Activated naive CD4-positive, alpha-beta T cell treated with anti-CD3 and anti-CD28 coated beads for 36 hours (primary cell): ENCODE measurements at regions not wholly inside any gene's neighbourhood (a gene's known extent, or its start where the extent isn't known, plus 50 kb on each side); places are given as distances from the start of the nearest gene placed in this dataset.
"Not testable (repeated sequence)": the region's sequence is repeated elsewhere in the genome, so short reads cannot be mapped to it uniquely, and the experiment has no call there.

Experiments
- CTCF ChIA-PET: fragments of 350-600 bp; sonication (Branson Sonifier 250); formaldehyde crosslinking; loops from one replicate; lab custom pipeline; 2021; ENCODE audit warnings: antibody characterized with exemption; lab: Charles Lee
- DNase-seq: peaks from one replicate; pipeline ENCODE4 v3.0.0-alpha.2; 2020
- H3K27ac Mint-ChIP-seq: one replicate; pipeline ENCODE4 v1.8.0; 2021; ENCODE audit warnings: mild to moderate bottlenecking, mixed read lengths
- H3K27me3 Mint-ChIP-seq: one replicate; pipeline ENCODE4 v1.8.0; 2021; ENCODE audit warnings: low read depth, mixed read lengths
- H3K36me3 Mint-ChIP-seq: one replicate; pipeline ENCODE4 v1.8.0; 2021; ENCODE audit warnings: low read depth, mixed read lengths
- H3K4me1 Mint-ChIP-seq: one replicate; pipeline ENCODE4 v1.8.0; 2021; ENCODE audit warnings: low read depth, mixed read lengths
- H3K4me3 Mint-ChIP-seq: one replicate; pipeline ENCODE4 v1.8.0; 2021; ENCODE audit warnings: mild to moderate bottlenecking, moderate library complexity, mixed read lengths
- H3K9me3 Mint-ChIP-seq: one replicate; pipeline ENCODE4 v1.8.0; 2021; ENCODE audit warnings: mixed read lengths
- intact Hi-C: fragments of 100-400 bp; cut with micrococcal nuclease; formaldehyde crosslinking; loops from one replicate; pipeline ENCODE4 v1.15.1; 2023

DNA sequence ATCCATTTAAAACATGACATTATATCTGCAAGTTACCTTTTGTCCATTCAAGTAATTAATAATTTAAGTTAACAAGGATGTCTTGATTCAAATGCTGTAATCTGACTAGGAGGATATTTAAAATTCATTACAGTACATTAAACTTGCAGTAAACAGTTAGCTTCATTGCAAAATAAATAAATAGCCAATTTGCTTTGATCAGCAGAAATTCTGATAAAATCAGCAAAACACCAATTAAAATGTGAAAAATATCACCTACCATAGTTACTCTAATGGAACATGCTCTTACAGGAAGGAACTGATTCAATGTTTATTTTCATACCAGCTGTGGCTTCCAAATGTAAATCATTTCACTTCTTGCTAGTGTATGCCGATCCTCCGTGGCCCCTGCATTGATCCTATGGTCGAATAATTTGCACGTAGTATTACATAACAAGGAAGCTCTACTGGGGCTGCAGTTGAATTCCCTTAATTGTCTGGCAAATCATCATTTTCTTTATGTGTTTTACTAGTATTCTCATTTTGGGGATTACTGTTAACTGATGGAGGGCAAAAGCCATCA lies 150.7 kb downstream of the FOXB1 start:
- no peak overlapping the region for H3K4me3 Mint-ChIP-seq
- CTCF ChIA-PET, result no interaction called here
- H3K27ac Mint-ChIP-seq, result no peak overlapping the region
- H3K36me3 Mint-ChIP-seq, result no peaks in the 10 kb centered on the region
- peaks cover 3% of the 10 kb centered on the region for H3K4me1 Mint-ChIP-seq
- H3K27me3 Mint-ChIP-seq, result peaks cover 14% of the 10 kb centered on the region
- H3K9me3 Mint-ChIP-seq, result no peaks in the 10 kb centered on the region
- no peak for DNase-seq
- intact Hi-C loops, result no loop called here

DNA sequence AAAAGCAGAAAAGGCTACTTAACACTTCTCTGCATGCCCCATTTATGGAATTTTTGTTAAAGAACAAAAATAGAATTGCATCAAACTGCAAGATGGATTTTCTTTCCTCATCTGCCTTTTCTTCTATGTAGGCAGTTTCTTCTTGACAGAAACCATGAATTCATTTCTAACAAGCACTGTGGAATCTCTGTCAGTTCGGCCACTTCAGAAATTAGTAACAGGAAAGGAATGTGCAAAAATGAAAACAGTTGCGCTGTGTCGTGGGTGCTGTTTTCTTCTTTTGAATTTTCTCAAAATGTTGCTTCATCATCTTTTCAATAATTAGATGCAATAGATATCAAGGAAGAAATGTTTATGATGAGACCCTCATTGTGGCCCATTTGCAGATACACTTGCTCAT lies 151.6 kb downstream of the FOXB1 start:
- no peak overlapping the region for H3K4me3 Mint-ChIP-seq
- no peak overlapping the region for H3K27ac Mint-ChIP-seq
- peak; percentile 4 for DNase-seq
- H3K9me3 Mint-ChIP-seq, result no peaks in the 10 kb centered on the region
- CTCF ChIA-PET, result no interaction called here
- peaks cover 3% of the 10 kb centered on the region for H3K4me1 Mint-ChIP-seq
- peaks cover 14% of the 10 kb centered on the region for H3K27me3 Mint-ChIP-seq
- no peaks in the 10 kb centered on the region for H3K36me3 Mint-ChIP-seq
- intact Hi-C loops, result no loop called here

DNA sequence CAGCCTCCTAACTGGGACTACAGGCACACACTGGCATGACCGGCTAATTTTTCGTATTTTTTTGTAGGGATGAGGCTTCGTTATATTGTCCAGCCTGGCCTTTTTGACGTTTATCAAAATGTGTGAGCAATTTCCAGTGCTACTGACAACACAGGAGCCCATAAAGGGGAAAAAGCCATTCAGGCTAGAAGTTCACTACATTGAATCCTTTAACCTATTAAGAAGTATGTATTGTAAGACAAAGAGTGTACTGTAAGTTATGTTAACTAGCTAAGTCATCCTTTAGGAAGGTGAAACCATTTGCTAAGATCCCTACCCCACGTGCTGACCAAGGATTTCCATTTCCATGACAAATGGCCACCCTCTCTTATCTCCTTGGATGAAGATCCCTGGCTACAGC lies 156.8 kb downstream of the FOXB1 start:
- H3K27ac Mint-ChIP-seq, result no peak overlapping the region
- no peaks in the 10 kb centered on the region for H3K36me3 Mint-ChIP-seq
- no peaks in the 10 kb centered on the region for H3K4me1 Mint-ChIP-seq
- intact Hi-C loops, result no loop called here
- DNase-seq, result no peak
- H3K9me3 Mint-ChIP-seq, result no peaks in the 10 kb centered on the region
- no peak overlapping the region for H3K4me3 Mint-ChIP-seq
- CTCF ChIA-PET, result no interaction called here
- H3K27me3 Mint-ChIP-seq, result peaks cover 3% of the 10 kb centered on the region

DNA sequence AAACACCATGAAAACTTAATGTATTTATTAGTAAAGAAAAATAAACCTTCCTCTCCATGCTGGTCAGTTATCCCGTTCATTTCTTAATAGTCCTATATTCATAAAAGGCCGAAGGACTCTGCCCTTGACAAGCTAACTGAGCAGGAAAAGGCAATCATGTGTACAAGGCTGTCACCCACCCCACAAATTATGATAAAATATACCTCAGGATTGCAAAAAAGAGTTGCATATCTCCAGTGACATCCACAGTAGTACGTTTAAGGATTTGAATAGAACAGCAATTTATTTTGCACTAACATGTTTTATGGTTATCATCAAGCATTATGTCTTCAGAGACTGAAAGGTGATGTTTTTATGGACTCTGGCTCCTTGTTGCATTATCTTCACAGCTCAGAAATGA lies 157.6 kb downstream of the FOXB1 start:
- H3K36me3 Mint-ChIP-seq, result no peaks in the 10 kb centered on the region
- no peak overlapping the region for H3K27ac Mint-ChIP-seq
- no peak overlapping the region for H3K4me3 Mint-ChIP-seq
- CTCF ChIA-PET, result no interaction called here
- H3K4me1 Mint-ChIP-seq, result no peaks in the 10 kb centered on the region
- H3K27me3 Mint-ChIP-seq, result peaks cover 3% of the 10 kb centered on the region
- no peaks in the 10 kb centered on the region for H3K9me3 Mint-ChIP-seq
- no peak for DNase-seq
- intact Hi-C loops, result no loop called here

DNA sequence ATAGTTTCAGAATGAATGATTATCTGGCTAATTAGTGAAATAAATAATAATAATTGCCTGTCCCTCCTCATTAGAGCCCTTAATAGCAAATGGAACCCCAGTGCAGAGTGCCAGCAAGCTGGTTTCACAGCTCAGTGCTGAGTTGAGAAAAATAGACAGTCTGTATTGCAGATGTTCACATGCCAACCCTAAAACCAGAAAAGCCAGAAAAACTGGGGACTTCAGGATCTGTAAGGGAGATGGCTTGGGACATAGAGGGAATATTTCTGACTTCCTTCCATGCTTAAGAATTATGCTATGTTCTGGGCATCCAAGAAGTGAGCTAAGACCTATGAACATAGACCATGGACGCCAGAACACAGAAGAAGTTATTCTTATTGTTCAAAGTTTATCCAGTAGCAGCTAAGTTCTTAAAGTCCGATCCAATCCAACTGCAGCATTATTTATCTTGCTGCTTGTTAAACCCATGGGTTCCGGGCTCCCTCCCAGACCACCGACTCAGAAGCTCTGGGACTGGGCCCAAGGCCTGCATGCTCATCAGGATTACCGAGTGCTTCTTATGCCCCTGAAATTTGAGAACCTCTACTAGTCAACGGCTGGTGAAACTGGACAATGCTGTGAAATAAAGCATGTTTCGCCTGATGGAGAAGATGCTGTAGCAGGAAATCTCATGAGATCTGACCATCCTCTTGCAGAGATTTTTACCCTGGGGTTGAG lies 158.3 kb downstream of the FOXB1 start:
- CTCF ChIA-PET, result no interaction called here
- H3K27me3 Mint-ChIP-seq, result no peaks in the 10 kb centered on the region

DNA sequence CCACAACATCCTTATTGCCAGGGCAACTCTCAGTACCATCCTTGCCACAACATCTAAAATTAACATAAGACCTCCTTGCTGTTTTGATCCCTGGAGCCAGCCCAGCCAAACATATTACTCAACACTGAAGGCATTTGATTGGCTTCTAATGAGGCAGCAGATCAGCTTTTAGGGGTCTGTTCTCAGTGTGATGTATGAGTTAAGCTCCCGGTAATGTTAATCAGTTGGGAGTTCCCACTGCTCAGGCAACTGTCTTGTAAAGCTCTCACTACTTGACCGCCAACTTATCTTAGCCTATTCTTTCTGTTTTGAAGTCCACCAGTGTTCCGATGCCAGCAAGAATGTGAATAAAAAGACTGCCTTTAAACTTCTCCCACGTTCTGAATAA lies 158.9 kb downstream of the FOXB1 start:
- H3K27me3 Mint-ChIP-seq, result no peaks in the 10 kb centered on the region
- no peak for DNase-seq
- CTCF ChIA-PET, result no interaction called here
- no peak overlapping the region for H3K27ac Mint-ChIP-seq
- no peaks in the 10 kb centered on the region for H3K36me3 Mint-ChIP-seq
- no peaks in the 10 kb centered on the region for H3K9me3 Mint-ChIP-seq
- no peak overlapping the region for H3K4me3 Mint-ChIP-seq
- no peaks in the 10 kb centered on the region for H3K4me1 Mint-ChIP-seq
- intact Hi-C loops, result no loop called here

More for the DNA sequence above, 158.3 kb downstream of the FOXB1 start:
- no peak overlapping the region for H3K27ac Mint-ChIP-seq
- DNase-seq, result no peak
- no peaks in the 10 kb centered on the region for H3K9me3 Mint-ChIP-seq
- H3K4me3 Mint-ChIP-seq, result no peak overlapping the region
- H3K36me3 Mint-ChIP-seq, result no peaks in the 10 kb centered on the region
- intact Hi-C loops, result no loop called here
- H3K4me1 Mint-ChIP-seq, result no peaks in the 10 kb centered on the region

DNA sequence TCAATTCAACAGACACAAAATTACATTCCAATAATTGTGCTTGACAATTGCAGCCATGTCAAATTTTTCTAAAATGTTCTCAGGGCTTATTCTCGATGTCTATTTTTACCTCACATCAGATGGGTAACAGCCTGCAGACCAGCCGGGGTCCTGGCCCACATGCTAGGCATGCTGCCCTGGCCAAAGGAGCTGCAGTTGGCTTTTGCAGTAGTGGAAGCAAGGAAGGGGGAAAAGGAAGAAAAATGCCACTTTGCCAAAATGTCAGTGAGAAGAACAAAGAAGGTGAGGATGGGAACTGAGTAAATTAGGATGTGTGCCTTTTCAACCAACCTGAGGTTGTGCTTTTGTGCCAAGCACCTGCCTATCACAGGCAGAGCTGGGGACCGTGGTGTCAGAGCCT lies 161.0 kb downstream of the FOXB1 start:
- no peak for DNase-seq
- CTCF ChIA-PET, result interaction anchor here (0.5 kb wide), 1 partner anchor 637 kb away, joined by 3 read pairs; no protein-coding TSS in a partner anchor
- Mint-ChIP-seq H3K27ac (no peak overlapping the region), H3K36me3 (no peaks in the 10 kb centered on the region), H3K4me3 (no peak overlapping the region), H3K9me3 (no peaks in the 10 kb centered on the region), H3K27me3 (no peaks in the 10 kb centered on the region), H3K4me1 (no peaks in the 10 kb centered on the region)
- intact Hi-C loops, result no loop called here

DNA sequence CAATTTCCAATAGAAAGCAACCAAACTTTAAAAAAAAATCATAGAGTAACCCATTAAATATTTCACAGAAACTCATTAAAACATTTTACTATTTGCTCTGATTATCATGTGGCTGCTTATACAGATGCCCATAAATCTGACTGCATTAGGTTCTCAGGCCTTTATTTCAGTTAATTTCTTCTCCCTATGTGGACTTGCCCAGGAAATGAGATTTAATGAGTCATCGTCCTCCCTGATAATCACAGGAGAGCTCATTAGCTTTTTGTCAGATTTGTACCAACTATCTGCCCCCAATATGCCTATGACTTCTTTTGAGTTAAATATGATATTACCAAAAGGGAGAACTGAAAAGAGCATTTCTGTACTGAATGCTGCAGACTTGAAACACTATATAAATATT lies 168.0 kb downstream of the FOXB1 start:
- Mint-ChIP-seq H3K27ac (no peak overlapping the region), H3K27me3 (no peaks in the 10 kb centered on the region), H3K4me1 (no peaks in the 10 kb centered on the region), H3K4me3 (no peak overlapping the region), H3K9me3 (no peaks in the 10 kb centered on the region), H3K36me3 (no peaks in the 10 kb centered on the region)
- CTCF ChIA-PET, result interaction anchor here (0.7 kb wide), 1 partner anchor 47 kb away, joined by 3 read pairs; no protein-coding TSS in a partner anchor
- DNase-seq, result no peak
- intact Hi-C loops, result no loop called here

DNA sequence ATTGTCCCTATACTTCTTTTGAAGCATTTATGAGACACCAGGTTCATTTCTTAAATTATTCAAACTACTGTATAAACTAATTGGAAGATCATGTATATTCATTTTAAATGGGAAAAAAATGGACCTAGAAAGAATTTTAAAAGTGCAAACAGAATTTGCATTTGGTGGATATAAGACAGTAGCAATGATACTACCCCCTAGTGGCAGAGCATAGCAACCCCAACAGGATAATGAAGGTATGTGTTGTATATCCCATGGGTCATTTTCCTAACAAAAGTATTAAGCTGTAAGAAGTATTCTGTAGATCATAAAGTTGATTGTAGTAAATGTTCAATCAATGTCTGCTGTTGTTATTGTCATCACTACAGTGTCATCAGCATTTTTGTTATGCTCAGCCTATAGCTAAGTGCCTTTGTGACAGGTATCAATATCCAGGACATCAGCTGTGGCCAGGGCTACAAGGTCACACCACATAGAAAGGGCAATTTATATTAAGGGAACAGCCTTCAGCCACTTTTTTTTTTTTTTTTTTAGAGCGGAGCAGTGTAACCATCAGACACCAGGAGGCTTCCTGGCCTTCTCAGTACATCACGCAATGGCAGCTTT lies 175.8 kb downstream of the FOXB1 start:
- H3K9me3 Mint-ChIP-seq, result no peaks in the 10 kb centered on the region
- DNase-seq, result peak; percentile 49
- no peak overlapping the region for H3K4me3 Mint-ChIP-seq
- H3K27ac Mint-ChIP-seq, result no peak overlapping the region
- CTCF ChIA-PET, result interaction anchor here (0.6 to 4.1 kb wide), 21 partner anchors 9 to 663 kb away, joined by 3 to 41 read pairs (median 4); partner anchors contain the start of gene FOXB1
- H3K36me3 Mint-ChIP-seq, result no peaks in the 10 kb centered on the region
- H3K4me1 Mint-ChIP-seq, result no peaks in the 10 kb centered on the region
- intact Hi-C loops, result loop anchor here (1.0 to 2.0 kb wide), 6 partner anchors 147 to 489 kb away; no protein-coding TSS in a partner anchor
- H3K27me3 Mint-ChIP-seq, result peaks cover under 1% of the 10 kb centered on the region

DNA sequence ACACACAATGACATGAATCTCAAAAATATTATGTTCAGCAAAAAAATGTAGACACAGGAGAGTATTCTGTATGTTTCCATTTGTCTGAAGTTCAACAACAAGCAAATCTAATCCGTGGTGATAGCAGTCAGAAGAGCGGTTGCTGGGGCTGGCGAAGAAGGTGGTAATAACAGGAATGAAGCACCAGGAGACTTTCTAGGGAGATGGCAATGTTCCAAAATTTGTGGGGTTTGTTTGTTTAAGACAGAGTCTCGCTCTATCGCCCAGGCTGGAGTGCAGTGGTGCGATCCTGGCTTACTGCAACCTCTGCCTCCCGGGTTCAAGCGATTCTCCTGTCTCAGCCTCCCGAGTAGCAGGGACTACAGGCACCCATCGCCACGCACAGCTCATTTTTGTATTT lies 177.8 kb downstream of the FOXB1 start:
- H3K9me3 Mint-ChIP-seq, H3K27me3 Mint-ChIP-seq, H3K4me3 Mint-ChIP-seq, H3K4me1 Mint-ChIP-seq, H3K27ac Mint-ChIP-seq, H3K36me3 Mint-ChIP-seq, intact Hi-C loops, DNase-seq: not testable (repeated sequence)
- CTCF ChIA-PET, result interaction anchor here (0.7 to 4.1 kb wide), 4 partner anchors 15 to 265 kb away, joined by 3 to 41 read pairs (median 4); no protein-coding TSS in a partner anchor

DNA sequence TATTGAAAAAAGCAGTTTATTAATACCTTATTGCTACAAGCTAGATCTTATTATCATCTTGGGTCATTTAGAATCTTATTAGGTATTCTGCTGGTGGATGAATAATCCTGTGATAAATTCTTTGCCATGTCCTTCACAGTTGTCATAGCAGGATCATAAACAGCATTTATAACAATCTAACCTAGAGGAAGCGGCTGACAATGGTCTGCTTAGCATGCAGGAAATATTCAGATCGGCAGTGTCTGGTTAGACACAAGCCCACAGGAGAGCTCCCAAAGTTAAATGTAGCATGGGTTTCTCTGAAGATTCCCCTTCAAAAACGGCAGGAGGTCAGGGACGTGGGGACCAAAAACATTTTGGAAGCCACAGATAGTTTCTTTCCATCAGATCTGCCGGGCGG lies 179.3 kb downstream of the FOXB1 start:
- intact Hi-C loops, result no loop called here
- Mint-ChIP-seq H3K27ac (no peak overlapping the region), H3K4me3 (no peak overlapping the region), H3K36me3 (no peaks in the 10 kb centered on the region), H3K9me3 (no peaks in the 10 kb centered on the region), H3K4me1 (no peaks in the 10 kb centered on the region), H3K27me3 (peaks cover 6% of the 10 kb centered on the region)
- CTCF ChIA-PET, result no interaction called here
- DNase-seq, result no peak

DNA sequence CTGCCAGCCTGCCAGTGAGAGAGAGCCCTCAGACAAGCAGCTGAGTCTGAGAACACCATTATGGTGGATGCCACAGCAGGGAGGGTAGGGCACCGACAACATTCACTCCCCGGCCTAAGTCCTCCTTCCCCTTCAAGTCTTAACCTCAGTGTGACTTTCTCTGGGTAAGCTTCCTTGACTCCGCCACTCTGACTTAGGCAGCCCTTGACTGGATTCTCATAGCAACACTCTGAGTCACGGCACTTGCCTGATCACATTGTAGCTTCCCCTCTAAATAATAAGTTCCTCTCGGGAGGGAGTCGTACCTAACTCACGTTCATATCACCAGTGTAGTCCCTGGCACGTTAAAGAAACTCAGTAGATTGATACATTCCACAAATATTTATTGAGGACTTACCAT lies 180.5 kb downstream of the FOXB1 start:
- Mint-ChIP-seq H3K36me3 (no peaks in the 10 kb centered on the region), H3K9me3 (no peaks in the 10 kb centered on the region), H3K4me3 (no peak overlapping the region), H3K27ac (no peak overlapping the region), H3K4me1 (no peaks in the 10 kb centered on the region), H3K27me3 (peaks cover 6% of the 10 kb centered on the region)
- CTCF ChIA-PET, result no interaction called here
- DNase-seq, result no peak
- intact Hi-C loops, result no loop called here

DNA sequence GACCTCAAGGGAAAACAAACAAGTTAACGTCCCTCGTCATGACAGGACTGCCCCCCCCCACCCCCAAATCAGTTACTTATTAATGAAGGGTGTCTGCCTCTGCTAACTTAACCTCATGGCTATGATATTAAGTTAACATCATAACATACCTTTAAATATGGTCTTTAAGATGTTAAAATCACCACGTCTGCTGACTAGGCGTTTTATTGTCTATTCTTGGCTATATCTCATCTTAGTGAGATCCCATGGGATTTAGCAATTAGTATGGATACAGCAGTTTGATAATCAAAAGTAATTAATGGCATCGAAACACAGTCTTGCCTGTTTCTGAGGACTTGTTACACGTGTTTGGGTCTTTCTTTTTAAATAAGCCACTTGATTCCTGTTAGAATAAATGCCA lies 186.9 kb downstream of the FOXB1 start:
- Mint-ChIP-seq H3K36me3 (no peaks in the 10 kb centered on the region), H3K4me1 (no peaks in the 10 kb centered on the region), H3K27me3 (peaks cover 21% of the 10 kb centered on the region), H3K9me3 (no peaks in the 10 kb centered on the region), H3K27ac (no peak overlapping the region), H3K4me3 (no peak overlapping the region)
- DNase-seq, result no peak
- intact Hi-C loops, result no loop called here
- CTCF ChIA-PET, result no interaction called here
